Fibroblast of the aortic adventitia (primary cell): ENCODE measurements at regions not wholly inside any gene's neighbourhood (a gene's known extent, or its start where the extent isn't known, plus 50 kb on each side); places are given as distances from the start of the nearest gene placed in this dataset.
A peak's percentile ranks its signal among the peaks of the same experiment; 100 is the strongest.

Experiments used
- DNase-seq: peaks from one replicate; pipeline ENCODE4 v3.0.0-alpha.2; 2010; ENCODE audit warnings: low read depth
- H3K4me3 ChIP-seq: 2 replicates; pipeline ENCODE4 v1.5.1; 2011; ENCODE audit warnings: low read depth, mild to moderate bottlenecking, control low read depth, low read length, moderate library complexity
- CTCF ChIP-seq: IDR thresholded peaks from 2 replicates; pipeline ENCODE4 v1.5.1; 2011; ENCODE audit warnings: mild to moderate bottlenecking, low read length, control low read depth, inconsistent platforms; ENCODE audit not compliant: insufficient read depth

- no peak for TF ChIP-seq CTCF
- no peak overlapping the region for H3K4me3 ChIP-seq
- no peak for DNase-seq
Observed at GRCh38 chr10:78627254-78627795, 441.4 kb upstream of the ZMIZ1 start.

- no peak for TF ChIP-seq CTCF
- no peak for DNase-seq
- no peak overlapping the region for H3K4me3 ChIP-seq
Observed at GRCh38 chr10:78628976-78629375, 439.8 kb upstream of the ZMIZ1 start.

- TF ChIP-seq CTCF: no peak
- no peak overlapping the region for H3K4me3 ChIP-seq
- no peak for DNase-seq
Observed at GRCh38 chr10:78629773-78630172, 439.0 kb upstream of the ZMIZ1 start.

GRCh38 chr10:78630944-78631838 is 437.6 kb upstream of the ZMIZ1 start:
- H3K4me3 ChIP-seq: no peak overlapping the region
- TF ChIP-seq CTCF: no peak
- DNase-seq: peak; percentile 30

- no peak overlapping the region for H3K4me3 ChIP-seq
- peak; percentile 76 for DNase-seq
- TF ChIP-seq CTCF: no peak
Observed at GRCh38 chr10:78634389-78634815, 434.4 kb upstream of the ZMIZ1 start.

GRCh38 chr10:78634835-78635234 is 433.9 kb upstream of the ZMIZ1 start:
- TF ChIP-seq CTCF: no peak
- H3K4me3 ChIP-seq: no peak overlapping the region
- DNase-seq: peak; percentile 91
